ENCODE measurements at regions not wholly inside any gene's neighbourhood (a gene's known extent, or its start where the extent isn't known, plus 50 kb on each side); places are given as distances from the start of the nearest gene placed in this dataset.

DNA sequence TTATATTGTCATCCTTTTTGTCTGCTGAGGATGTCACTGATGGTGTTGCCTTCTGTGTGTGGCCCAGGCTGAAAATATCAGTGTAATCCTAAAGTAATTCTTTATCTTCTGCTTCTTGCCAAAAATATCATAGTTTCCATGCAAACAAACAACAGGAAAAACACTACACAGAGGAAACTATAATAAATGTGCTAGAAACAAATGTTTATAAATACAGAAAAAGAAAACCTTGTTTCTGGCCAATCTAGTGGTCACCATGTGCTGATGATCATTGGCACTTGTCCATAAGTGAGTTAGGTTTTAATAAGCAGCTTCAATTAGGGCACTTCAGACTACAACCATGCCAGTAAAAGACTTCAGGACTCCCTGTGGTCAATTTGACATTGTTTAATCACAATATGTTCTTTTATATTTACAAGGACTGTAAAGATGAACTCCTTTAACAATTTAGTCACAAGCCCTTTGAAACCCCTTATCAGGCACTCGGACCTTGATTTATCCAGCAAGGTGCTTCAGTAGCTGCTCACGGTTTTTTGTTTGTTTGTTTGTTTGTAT lies 124.8 kb downstream of the TMTC3 start:
- DNase-seq (no peak), ATAC-seq (no peak)
- Mint-ChIP-seq H3K27ac (no peak overlapping the region), H3K36me3 (ENCODE audit: low read depth) (no peaks in the 10 kb centered on the region), H3K9me3 (no peaks in the 10 kb centered on the region), H3K4me1 (ENCODE audit: low read depth) (no peaks in the 10 kb centered on the region), H3K27me3 (no peaks in the 10 kb centered on the region), H3K4me3 (no peak overlapping the region)
- intact Hi-C loops (cut with micrococcal nuclease): no loop called here
- no peak for TF ChIP-seq CTCF (IDR thresholded peaks at IDR 0.05)
- CTCF ChIA-PET: no interaction called here
- POLR2A ChIA-PET: no interaction called here

DNA sequence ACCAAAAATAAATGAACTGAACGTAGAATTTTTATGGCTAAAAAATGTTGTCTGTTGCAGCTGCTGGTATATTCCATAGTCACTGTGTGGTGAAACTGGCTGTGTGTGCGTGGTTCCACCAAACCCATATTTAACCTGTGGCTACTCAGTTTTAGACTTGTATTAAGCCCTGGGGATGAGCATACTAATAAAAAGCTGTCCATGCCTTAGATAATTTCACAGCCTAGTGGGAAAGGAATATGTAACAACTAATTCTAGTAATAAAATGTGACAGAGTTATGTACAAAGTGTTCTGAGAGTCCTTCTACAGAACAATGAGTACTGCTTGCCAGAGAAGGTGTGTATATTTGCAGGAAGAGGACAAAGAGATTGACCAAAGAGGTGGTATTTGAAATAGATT lies 125.5 kb downstream of the TMTC3 start:
- H3K27me3 Mint-ChIP-seq: no peaks in the 10 kb centered on the region
- ChIA-PET POLR2A (no interaction called here), CTCF (no interaction called here)
- H3K36me3 Mint-ChIP-seq (ENCODE audit: low read depth): no peaks in the 10 kb centered on the region
- intact Hi-C loops (cut with micrococcal nuclease): no loop called here
- no peak for TF ChIP-seq CTCF (IDR thresholded peaks at IDR 0.05)
- H3K4me3 Mint-ChIP-seq: no peak overlapping the region
- no peaks in the 10 kb centered on the region for H3K4me1 Mint-ChIP-seq (ENCODE audit: low read depth)
- ATAC-seq: no peak
- no peak overlapping the region for H3K27ac Mint-ChIP-seq
- H3K9me3 Mint-ChIP-seq: no peaks in the 10 kb centered on the region
- DNase-seq: no peak

- intact Hi-C loops (cut with micrococcal nuclease): no loop called here
- no peak for TF ChIP-seq CTCF (IDR thresholded peaks at IDR 0.05)
- H3K27me3 Mint-ChIP-seq: no peaks in the 10 kb centered on the region
- H3K27ac Mint-ChIP-seq: no peak overlapping the region
- ChIA-PET POLR2A (interaction anchor here (0.6 kb wide), 1 partner anchor 12 kb away, joined by 3 read pairs; no protein-coding TSS in a partner anchor), CTCF (no interaction called here)
- no peaks in the 10 kb centered on the region for H3K9me3 Mint-ChIP-seq
- H3K4me3 Mint-ChIP-seq: no peak overlapping the region
- ATAC-seq: no peak
- no peaks in the 10 kb centered on the region for H3K36me3 Mint-ChIP-seq (ENCODE audit: low read depth)
- no peaks in the 10 kb centered on the region for H3K4me1 Mint-ChIP-seq (ENCODE audit: low read depth)
- no peak for DNase-seq
These were observed 130.3 kb downstream of the TMTC3 start for GRCh38 chr12:88272456-88272855.

- Mint-ChIP-seq H3K27ac (no peak overlapping the region), H3K36me3 (ENCODE audit: low read depth) (no peaks in the 10 kb centered on the region), H3K27me3 (no peaks in the 10 kb centered on the region), H3K4me3 (no peak overlapping the region), H3K9me3 (no peaks in the 10 kb centered on the region), H3K4me1 (ENCODE audit: low read depth) (no peaks in the 10 kb centered on the region)
- intact Hi-C loops (cut with micrococcal nuclease): no loop called here
- POLR2A ChIA-PET: no interaction called here
- CTCF ChIA-PET: no interaction called here
- ATAC-seq (no peak), DNase-seq (no peak)
- TF ChIP-seq CTCF (IDR thresholded peaks at IDR 0.05): no peak
These were observed 131.3 kb downstream of the TMTC3 start for GRCh38 chr12:88273450-88273849.

GRCh38 chr12:88273875-88274274 lies 131.8 kb downstream of the TMTC3 start:
- H3K27ac Mint-ChIP-seq: no peak overlapping the region
- no peak overlapping the region for H3K4me3 Mint-ChIP-seq
- no peaks in the 10 kb centered on the region for H3K4me1 Mint-ChIP-seq (ENCODE audit: low read depth)
- ChIA-PET POLR2A (no interaction called here), CTCF (no interaction called here)
- intact Hi-C loops (cut with micrococcal nuclease): no loop called here
- H3K36me3 Mint-ChIP-seq (ENCODE audit: low read depth): no peaks in the 10 kb centered on the region
- DNase-seq (no peak), ATAC-seq (no peak)
- H3K27me3 Mint-ChIP-seq: no peaks in the 10 kb centered on the region
- TF ChIP-seq CTCF (IDR thresholded peaks at IDR 0.05): no peak
- no peaks in the 10 kb centered on the region for H3K9me3 Mint-ChIP-seq

All from activated CD8-positive, alpha-beta T cell treated with anti-CD3 and anti-CD28 coated beads for 36 hours (primary cell).